Ovary (tissue), 3 donors: ENCODE measurements at regions not wholly inside any gene's neighbourhood (a gene's known extent, or its start where the extent isn't known, plus 50 kb on each side); places are given as distances from the start of the nearest gene placed in this dataset.

Experiments used
- POLR2A ChIP-seq: fragments of 450-650 bp; IDR thresholded peaks from one replicate; pipeline ENCODE4 v1.6.1; 2017; ENCODE audit warnings: antibody characterized with exemption, mild to moderate bottlenecking, moderate library complexity
- TF ChIP-seq, protein P1 (sequence below), 3 donors: fragments of 450-650 bp in 2 of 3; fragments of 200-600 bp in 1 of 3; IDR thresholded peaks; one replicate each; pipeline versions ENCODE4 v1.5.1 to v1.8.0; 2016 to 2022; ENCODE audit warnings: antibody characterized with exemption in 3 of 3, mild to moderate bottlenecking in 1 of 3
- donor health status: DM: no; HTN: no; CAD: no.

DNA sequence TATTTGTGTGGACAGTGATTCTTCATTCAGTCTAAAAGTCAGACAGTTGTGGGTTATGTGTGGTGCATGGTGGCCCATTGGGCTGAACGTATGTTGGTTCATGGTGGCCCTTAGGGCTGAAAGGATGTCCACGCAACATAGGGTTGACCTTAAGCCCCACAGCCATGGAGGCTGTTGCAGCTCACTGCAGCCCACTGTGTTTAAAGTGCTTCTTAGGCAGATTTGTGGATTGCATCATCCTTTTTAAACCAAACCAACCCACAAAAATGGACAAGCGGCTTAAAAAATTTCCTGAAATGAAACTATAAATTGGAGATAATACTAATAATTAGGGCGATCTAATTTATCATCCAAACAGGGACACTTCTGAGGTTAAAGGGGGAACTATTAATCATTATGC lies 219.0 kb upstream of the GATB start:
- no peak for TF ChIP-seq POLR2A
- TF ChIP-seq, protein P1, sequence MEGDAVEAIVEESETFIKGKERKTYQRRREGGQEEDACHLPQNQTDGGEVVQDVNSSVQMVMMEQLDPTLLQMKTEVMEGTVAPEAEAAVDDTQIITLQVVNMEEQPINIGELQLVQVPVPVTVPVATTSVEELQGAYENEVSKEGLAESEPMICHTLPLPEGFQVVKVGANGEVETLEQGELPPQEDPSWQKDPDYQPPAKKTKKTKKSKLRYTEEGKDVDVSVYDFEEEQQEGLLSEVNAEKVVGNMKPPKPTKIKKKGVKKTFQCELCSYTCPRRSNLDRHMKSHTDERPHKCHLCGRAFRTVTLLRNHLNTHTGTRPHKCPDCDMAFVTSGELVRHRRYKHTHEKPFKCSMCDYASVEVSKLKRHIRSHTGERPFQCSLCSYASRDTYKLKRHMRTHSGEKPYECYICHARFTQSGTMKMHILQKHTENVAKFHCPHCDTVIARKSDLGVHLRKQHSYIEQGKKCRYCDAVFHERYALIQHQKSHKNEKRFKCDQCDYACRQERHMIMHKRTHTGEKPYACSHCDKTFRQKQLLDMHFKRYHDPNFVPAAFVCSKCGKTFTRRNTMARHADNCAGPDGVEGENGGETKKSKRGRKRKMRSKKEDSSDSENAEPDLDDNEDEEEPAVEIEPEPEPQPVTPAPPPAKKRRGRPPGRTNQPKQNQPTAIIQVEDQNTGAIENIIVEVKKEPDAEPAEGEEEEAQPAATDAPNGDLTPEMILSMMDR (IDR thresholded peaks at IDR 0.05), result no peak
